LHCN-M2 (cell line): ENCODE measurements at regions not wholly inside any gene's neighbourhood (a gene's known extent, or its start where the extent isn't known, plus 50 kb on each side); places are given as distances from the start of the nearest gene placed in this dataset.

Experiments used
- DNase-seq: peaks from one replicate; pipeline ENCODE4 v3.0.0-alpha.2; 2012; ENCODE audit warnings: low read depth

- DNase-seq, result no peak
Observed at GRCh38 chr1:224504297-224505041, 69.9 kb upstream of the WDR26 start.

- no peak for DNase-seq
Observed at GRCh38 chr1:224505454-224506093, 71.0 kb upstream of the WDR26 start.

GRCh38 chr1:224506141-224506814, 71.7 kb upstream of the WDR26 start:
- DNase-seq, result no peak

GRCh38 chr1:224507771-224508523, 73.3 kb upstream of the WDR26 start:
- DNase-seq, result no peak

GRCh38 chr1:224509907-224510306, 75.3 kb upstream of the WDR26 start:
- no peak for DNase-seq

GRCh38 chr1:224510880-224511645, 76.5 kb upstream of the WDR26 start:
- peak; percentile 54 for DNase-seq

- no peak for DNase-seq
Observed at GRCh38 chr1:224512600-224513151, 78.1 kb upstream of the WDR26 start.

- no peak for DNase-seq
Observed at GRCh38 chr1:224513383-224513782, 78.8 kb upstream of the WDR26 start.

- peak; percentile 79 for DNase-seq
Observed at GRCh38 chr1:224513787-224514209, 79.2 kb upstream of the WDR26 start.

- DNase-seq, result peak; percentile 63
Observed at GRCh38 chr1:224517171-224517570, 82.6 kb upstream of the WDR26 start.

GRCh38 chr1:224518528-224518927, 83.9 kb upstream of the WDR26 start:
- no peak for DNase-seq

GRCh38 chr1:224519874-224520273, 85.3 kb upstream of the WDR26 start:
- DNase-seq, result peak; percentile 95

- no peak for DNase-seq
Observed at GRCh38 chr1:224520808-224521207, 86.2 kb upstream of the WDR26 start.

- no peak for DNase-seq
Observed at GRCh38 chr1:224521904-224522734, 87.5 kb upstream of the WDR26 start.

GRCh38 chr1:224523676-224524075, 89.1 kb upstream of the WDR26 start:
- no peak for DNase-seq

- peak; percentile 88 for DNase-seq
Observed at GRCh38 chr1:224524679-224525078, 90.1 kb upstream of the WDR26 start.

- DNase-seq, result peak; percentile 34
Observed at GRCh38 chr1:224525411-224526040, 90.6 kb upstream of the CNIH3 start.

- no peak for DNase-seq
Observed at GRCh38 chr1:224526771-224527170, 89.3 kb upstream of the CNIH3 start.

GRCh38 chr1:224528900-224529299, 87.2 kb upstream of the CNIH3 start:
- peak; percentile 98 for DNase-seq
